ENCODE measurements at regions not wholly inside any gene's neighbourhood (a gene's known extent, or its start where the extent isn't known, plus 50 kb on each side); places are given as distances from the start of the nearest gene placed in this dataset.

- DNase-seq (ENCODE audit: low read depth) = no peak
Measured at GRCh38 chr11:111444040-111444439, 65.0 kb upstream of the POU2AF1 start.

- DNase-seq (ENCODE audit: low read depth) = no peak
Measured at GRCh38 chr11:111443640-111444039, 64.6 kb upstream of the POU2AF1 start.

GRCh38 chr11:111443032-111443431 is 64.0 kb upstream of the POU2AF1 start:
- DNase-seq (ENCODE audit: low read depth) = no peak

- no peak for DNase-seq (ENCODE audit: low read depth)
Measured at GRCh38 chr11:111441443-111441842, 62.4 kb upstream of the POU2AF1 start.

- no peak for DNase-seq (ENCODE audit: low read depth)
Measured at GRCh38 chr11:111440416-111441205, 61.5 kb upstream of the POU2AF1 start.

GRCh38 chr11:111439901-111440300 is 60.8 kb upstream of the POU2AF1 start:
- no peak for DNase-seq (ENCODE audit: low read depth)

- no peak for DNase-seq (ENCODE audit: low read depth)
Measured at GRCh38 chr11:111438846-111439520, 59.9 kb upstream of the POU2AF1 start.

- DNase-seq (ENCODE audit: low read depth) = no peak
Measured at GRCh38 chr11:111438168-111438567, 59.1 kb upstream of the POU2AF1 start.

GRCh38 chr11:111435046-111435698 is 56.1 kb upstream of the POU2AF1 start:
- no peak for DNase-seq (ENCODE audit: low read depth)

- DNase-seq (ENCODE audit: low read depth) = peak; percentile 35
Measured at GRCh38 chr11:111429066-111429506, 50.0 kb upstream of the POU2AF1 start.
